NCI-H82 (cell line): ENCODE measurements at regions not wholly inside any gene's neighbourhood (a gene's known extent, or its start where the extent isn't known, plus 50 kb on each side); places are given as distances from the start of the nearest gene placed in this dataset.
"Not testable (repeated sequence)": the region's sequence is repeated elsewhere in the genome, so short reads cannot be mapped to it uniquely, and the experiment has no call there.

ENCODE experiments used
- DNase-seq: peaks from one replicate; lab custom pipeline; 2025; lab: John Stamatoyannopoulos, UW

GRCh38 chr20:18876394-18876793, 62.8 kb downstream of the SCP2D1 start:
- DNase-seq, result not testable (repeated sequence)

DNA sequence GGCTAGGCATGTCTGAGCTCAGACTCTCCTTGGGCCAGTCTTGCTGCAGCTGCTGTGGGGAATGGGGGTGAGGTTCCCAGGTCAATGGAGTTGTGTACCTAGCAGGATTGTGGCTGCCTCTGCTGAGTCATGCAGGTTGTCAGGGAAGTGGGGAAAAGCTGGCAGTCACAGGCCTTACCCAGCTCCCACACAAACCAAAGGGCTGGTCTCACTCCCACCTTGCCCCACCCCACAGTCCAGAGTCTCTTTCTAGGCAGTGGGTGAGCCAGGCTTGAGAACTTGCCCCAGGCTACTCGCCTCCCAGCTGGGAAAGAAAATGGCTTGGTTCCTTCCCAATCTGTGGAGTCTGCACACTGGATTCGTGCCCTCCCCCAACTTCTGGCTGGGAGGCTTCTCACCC, 65.7 kb downstream of the SCP2D1 start:
- no peak for DNase-seq

DNA sequence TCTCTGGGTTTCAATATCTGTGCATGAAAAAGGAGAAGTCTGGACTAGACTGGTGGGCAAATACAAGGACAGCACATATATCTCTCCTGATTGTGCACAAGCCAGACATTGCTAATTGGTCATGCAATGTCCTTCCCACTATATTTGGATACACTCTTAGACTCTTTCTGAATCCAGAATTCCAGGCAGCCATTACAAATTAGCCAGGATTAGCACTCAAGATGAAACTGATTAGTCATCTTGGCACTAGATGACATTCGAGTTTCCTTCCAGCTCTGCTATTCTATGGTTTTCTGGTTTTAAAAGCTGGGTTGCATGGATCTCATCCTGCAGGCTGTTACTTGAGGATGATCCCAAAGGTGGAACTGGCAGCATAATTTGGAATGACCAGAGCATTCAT, 73.2 kb downstream of the SCP2D1 start:
- no peak for DNase-seq

DNA sequence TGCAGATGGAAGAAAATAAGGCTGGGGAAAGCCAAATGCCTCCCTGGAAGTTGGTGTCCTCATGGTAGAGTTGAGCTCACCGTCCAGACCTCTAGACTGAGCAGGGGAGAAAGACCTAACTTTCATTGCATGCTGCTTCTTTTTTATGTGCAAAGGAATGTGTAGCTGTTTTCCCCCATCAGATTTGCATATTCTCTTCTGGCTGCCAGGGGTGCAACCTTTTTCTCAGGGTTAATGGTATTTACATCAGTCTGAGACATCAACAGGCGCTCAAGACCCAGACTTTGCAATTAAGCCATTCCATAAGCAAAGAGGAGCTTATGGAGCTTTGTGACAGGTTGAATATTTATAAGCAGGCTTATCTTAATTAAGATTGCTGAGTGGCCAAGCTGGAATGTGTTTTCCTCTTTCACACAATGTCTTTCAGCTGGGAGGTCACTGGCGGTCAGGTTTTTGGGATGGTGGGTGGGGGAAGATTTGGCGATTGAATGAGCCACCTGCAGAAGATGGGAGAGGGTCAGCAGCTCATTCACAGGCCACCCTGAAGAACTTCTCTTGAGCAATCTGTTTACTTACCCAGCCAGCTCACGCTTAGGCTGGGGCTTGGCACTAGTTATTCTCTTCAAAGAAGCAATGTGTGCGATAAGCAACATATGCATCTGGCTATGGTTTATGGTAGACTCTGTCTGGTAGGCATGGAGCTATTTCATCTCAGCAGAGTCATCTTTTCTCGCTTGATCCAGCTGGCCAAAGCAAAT, 88.6 kb downstream of the SCP2D1 start:
- peak; percentile 72 for DNase-seq

GRCh38 chr20:18904192-18904591, 90.6 kb downstream of the SCP2D1 start:
- DNase-seq, result no peak

- peak; percentile 14 for DNase-seq
These were observed 91.0 kb downstream of the SCP2D1 start for GRCh38 chr20:18904624-18905023.

- no peak for DNase-seq
These were observed 92.5 kb downstream of the SCP2D1 start for GRCh38 chr20:18906046-18906445.

- no peak for DNase-seq
These were observed 93.8 kb downstream of the SCP2D1 start for GRCh38 chr20:18907353-18907752.

DNA sequence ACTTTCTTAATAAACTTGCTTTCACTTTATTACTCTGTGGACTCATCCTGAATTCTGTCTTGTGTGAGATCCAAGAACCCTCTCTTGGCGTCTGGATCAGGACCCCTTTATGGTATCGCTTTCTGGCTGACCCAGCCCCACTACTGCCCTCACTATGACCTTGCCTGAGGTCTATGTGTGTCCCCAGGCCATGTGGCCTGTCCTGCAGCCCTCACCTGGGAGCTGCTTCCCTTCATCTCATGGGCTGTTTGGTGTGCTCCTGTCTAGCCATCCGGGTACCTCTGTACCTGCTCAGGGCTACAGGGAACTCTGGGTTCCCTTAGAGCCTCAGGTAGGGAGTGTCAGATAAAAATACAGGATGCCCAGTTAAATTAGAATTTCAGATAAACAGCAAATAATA, 94.5 kb downstream of the SCP2D1 start:
- DNase-seq, result no peak

- no peak for DNase-seq
These were observed 95.7 kb downstream of the SCP2D1 start for GRCh38 chr20:18909254-18909653.

DNA sequence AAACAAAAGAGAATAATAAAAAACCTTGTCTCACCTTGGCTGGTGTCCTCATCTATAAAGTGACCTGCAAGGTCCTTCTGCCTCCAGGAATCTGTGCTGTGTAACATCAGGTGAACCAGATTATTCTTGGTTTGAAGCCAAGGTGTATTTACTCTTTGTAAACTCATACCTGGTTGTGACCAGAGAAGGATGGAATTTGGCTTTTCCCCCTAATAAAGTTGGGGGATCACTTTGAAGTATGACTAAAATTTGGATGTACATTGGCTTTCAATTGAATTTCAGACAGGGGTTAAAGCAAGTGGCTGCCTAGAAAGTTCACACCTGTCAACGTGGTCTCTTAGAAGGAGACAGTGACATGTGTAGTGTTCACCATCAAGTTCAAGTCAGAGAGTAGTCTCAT, 100.1 kb downstream of the SCP2D1 start:
- no peak for DNase-seq

DNA sequence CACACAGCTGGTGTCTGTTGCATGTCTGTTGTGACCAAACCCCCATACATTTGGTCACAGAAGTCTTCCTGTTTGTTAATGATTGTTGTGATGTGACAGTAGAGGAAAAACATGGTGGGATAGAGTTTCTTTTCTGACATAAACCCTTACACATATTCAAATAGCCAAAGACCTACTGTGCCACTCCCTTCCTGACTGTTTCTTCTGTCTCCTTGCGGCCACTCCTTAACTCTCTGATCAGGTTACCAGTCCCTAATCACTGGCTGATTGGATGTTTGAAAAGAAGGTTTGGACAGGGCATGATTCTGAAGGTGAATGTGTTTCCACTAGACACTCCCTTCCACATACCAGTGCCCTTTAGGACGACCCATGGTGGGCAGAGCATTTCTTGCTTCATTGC, 101.2 kb downstream of the SCP2D1 start:
- no peak for DNase-seq

DNA sequence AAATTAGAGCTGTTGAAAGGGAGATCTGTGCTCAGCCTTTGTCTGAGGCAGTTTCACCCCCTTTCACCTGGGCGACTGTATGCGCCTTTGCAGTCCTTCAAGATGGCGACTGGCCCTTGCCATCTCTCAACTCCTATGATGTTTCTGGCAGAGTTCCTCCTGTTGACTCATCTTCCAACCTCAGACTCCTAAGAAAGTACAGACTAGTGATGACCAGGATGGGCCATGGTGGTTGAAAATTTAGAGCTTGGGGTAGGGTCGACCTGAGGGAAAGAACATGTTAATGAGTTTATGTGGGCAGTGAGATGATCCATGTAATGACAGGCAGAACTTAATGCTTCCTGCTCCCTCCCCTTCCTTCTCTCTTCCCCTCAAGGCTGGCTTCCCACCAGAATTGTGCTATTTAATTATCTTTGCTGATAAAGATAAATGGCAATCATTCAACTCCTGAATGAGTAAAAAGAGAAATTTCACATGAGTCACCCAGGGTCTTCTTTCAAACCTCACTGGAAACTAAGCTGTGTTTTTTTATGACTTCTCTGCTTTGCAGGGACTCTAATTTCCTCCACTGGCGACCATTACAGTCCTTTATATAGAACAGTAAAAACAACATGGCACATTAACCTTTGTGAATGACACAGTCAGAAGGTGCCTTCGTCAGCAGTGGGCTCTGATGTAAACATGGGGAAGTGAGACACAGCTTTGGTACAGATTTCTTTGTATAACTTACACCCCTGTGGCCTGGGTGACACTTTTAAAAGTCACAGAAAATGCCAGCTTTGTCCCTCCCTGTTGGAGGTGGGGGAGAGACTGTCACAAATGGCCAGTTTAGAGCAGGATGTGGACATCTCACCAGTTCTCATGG, 103.5 kb downstream of the SCP2D1 start:
- DNase-seq, result no peak

- DNase-seq, result no peak
These were observed 106.4 kb downstream of the SCP2D1 start for GRCh38 chr20:18919996-18920395.

- DNase-seq, result no peak
These were observed 107.7 kb downstream of the SCP2D1 start for GRCh38 chr20:18921291-18921690.

GRCh38 chr20:18922251-18922650, 108.7 kb downstream of the SCP2D1 start:
- no peak for DNase-seq

DNA sequence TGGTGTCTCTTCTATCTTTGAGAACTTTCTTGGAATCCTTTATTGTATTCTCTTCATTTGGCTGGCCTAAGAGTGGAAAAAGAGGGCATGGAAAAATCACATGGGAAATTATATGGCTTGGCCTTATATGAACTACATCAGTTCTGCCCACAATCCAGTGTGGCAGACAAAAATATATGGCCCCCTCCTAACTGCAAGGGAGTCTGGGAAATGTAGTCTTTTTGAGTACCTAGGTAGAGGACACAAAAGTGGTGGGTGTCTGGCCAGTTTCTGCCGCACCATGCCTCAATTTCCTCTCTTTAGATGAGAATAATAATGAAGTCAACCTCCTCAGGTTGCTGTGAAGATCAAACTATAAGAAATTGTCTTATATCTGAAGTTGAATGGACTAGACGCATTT, 109.3 kb downstream of the SCP2D1 start:
- DNase-seq, result peak; percentile 16

- no peak for DNase-seq
These were observed 113.4 kb downstream of the SCP2D1 start for GRCh38 chr20:18926965-18927364.

DNA sequence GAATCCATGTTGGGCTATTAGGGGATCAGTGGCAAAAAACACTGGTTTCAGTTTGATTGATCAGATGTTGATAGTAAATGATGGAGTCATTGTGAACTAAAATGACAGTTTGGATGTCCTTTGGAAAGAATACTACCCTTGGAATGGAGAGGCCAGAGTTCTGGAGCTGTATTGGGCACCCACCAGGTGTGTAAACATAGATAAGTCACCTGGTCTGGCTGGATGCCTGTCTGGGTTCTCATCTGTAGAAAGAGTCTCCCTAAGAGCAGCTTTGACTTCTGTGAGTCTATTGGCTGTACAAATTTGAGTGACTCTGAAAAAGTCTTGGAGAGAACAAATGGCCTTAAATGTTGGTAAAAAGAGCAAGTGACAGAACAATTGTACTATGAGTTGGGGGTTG, 115.0 kb downstream of the SCP2D1 start:
- DNase-seq, result no peak

GRCh38 chr20:18929800-18930199, 116.2 kb downstream of the SCP2D1 start:
- no peak for DNase-seq

DNA sequence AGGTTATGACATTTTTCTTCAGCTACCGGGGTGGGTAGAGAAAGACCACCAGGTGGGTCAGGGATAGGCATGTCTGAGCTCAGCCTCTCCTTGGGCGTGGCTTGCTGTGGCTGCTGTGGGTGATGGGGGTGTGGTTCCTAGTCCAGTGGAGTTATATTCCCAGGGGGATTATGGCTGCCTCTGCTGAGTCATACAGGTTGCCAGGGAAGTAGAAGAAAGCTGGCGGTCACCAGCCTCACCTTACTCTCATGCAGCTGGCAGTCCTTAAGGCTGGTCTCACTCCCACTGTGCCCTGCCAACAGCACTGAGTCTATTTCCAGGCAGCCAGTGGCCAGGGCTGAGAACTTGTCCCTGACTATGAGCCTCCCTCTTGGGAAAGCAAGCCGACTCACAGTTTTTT, 130.0 kb downstream of the SCP2D1 start:
- DNase-seq, result peak; percentile 19

DNA sequence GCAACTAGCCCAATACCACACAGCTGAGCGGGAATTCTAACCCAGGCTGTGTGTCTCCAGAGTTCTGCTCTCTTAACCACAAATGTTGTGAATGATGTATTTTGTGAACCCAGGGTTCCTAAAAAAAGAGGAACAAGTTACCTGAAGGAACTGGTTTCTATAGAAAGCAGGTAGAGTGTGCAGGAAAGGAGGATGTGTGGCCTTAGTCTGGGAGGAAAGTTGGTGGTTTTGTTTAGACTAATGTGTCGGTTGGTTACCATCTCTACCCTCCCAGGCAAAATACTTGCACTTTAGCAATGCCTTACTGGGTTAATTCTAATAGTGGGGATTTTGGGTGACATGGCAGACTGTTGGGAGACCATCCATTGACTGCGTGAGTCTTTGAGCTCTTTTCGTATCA, 143.3 kb downstream of the SCP2D1 start:
- no peak for DNase-seq

DNA sequence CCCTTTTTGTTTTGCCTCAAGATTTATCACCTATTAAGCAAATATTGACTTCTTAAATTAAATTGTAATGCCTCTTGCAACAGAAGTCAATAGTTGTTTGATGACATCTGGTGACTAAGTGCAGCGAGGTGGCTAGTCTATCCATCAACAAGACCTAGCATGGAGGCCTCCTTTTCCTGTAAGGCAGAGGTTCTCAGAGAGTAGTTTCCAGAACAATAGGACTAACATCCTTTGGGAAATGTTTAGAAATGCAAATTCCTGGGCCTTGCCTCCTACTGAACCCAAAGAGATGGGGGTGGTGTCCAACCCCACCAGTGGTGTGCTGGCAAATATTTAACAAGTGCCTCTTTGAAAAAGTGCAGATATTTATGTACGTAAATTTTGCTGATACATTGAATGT, 143.7 kb downstream of the SCP2D1 start:
- DNase-seq, result no peak
